Neural progenitor cell (in vitro differentiated cells): ENCODE measurements at regions not wholly inside any gene's neighbourhood (a gene's known extent, or its start where the extent isn't known, plus 50 kb on each side); places are given as distances from the start of the nearest gene placed in this dataset.

Experiments
- CTCF ChIP-seq: fragments of 200-600 bp; sonication (generic); IDR thresholded peaks from 2 replicates; pipeline ENCODE4 v1.5.1; 2017; ENCODE audit warnings: antibody characterized with exemption, mild to moderate bottlenecking
- EZH2phosphoT487 ChIP-seq: fragments of 200-600 bp; sonication (generic); IDR thresholded peaks from 2 replicates; pipeline ENCODE4 v1.6.1; 2017; ENCODE audit warnings: antibody characterized with exemption

GRCh38 chr1:4306559-4307467, 347.6 kb upstream of the AJAP1 start:
- TF ChIP-seq CTCF, result no peak
- no peak for TF ChIP-seq EZH2phosphoT487
